SK-N-SH (cell line): ENCODE measurements at regions not wholly inside any gene's neighbourhood (a gene's known extent, or its start where the extent isn't known, plus 50 kb on each side); places are given as distances from the start of the nearest gene placed in this dataset.

Experiments used
- CTCF ChIP-seq: fragments of 200-600 bp; sonication (generic); IDR thresholded peaks from 2 replicates; pipeline ENCODE4 v1.6.1; 2017; ENCODE audit warnings: antibody characterized with exemption, mild to moderate bottlenecking, moderate library complexity
- FOXM1 ChIP-seq: IDR thresholded peaks from 2 replicates; pipeline ENCODE4 v1.4.0; 2012; ENCODE audit warnings: low read depth, mild to moderate bottlenecking
- POLR2AphosphoS5 ChIP-seq: IDR thresholded peaks from 2 replicates; pipeline ENCODE4 v1.6.1; 2012; ENCODE audit warnings: low read depth, low read length
- USF2 ChIP-seq: fragments of 150-350 bp; IDR thresholded peaks from 2 replicates; pipeline ENCODE4 v1.6.1; 2017; ENCODE audit warnings: antibody characterized with exemption, low read length, low read depth, borderline replicate concordance

GRCh38 chr6:33960345-33961313 is 156.8 kb upstream of the MLN start:
- TF ChIP-seq CTCF (no peak), USF2 (no peak), FOXM1 (no peak), POLR2AphosphoS5 (no peak)
